Right atrium auricular region (tissue), 2 donors: ENCODE measurements at regions not wholly inside any gene's neighbourhood (a gene's known extent, or its start where the extent isn't known, plus 50 kb on each side); places are given as distances from the start of the nearest gene placed in this dataset.

Source experiments
- DNase-seq: peaks from one replicate; pipeline ENCODE4 v3.0.0-alpha.2; 2019; ENCODE audit warnings: low spot score
- H3K27ac ChIP-seq, 2 donors: fragments of 200-600 bp; sonication (generic); 1 replicate in 1 of 2; 2 replicates in 1 of 2; pipeline ENCODE4 v1.5.1; 2016 to 2019
- H3K27me3 ChIP-seq, 2 donors: fragments of 200-600 bp; sonication (generic); one replicate each; pipeline versions ENCODE4 v1.5.1 to v1.6.0; 2017 to 2019
- H3K36me3 ChIP-seq: fragments of 200-600 bp; sonication (generic); one replicate; pipeline ENCODE4 v1.5.1; 2016
- H3K4me1 ChIP-seq, 2 donors: fragments of 200-600 bp; sonication (generic); one replicate each; pipeline versions ENCODE4 v1.5.1 to v1.6.0; 2017 to 2019
- H3K4me3 ChIP-seq, 2 donors: fragments of 200-600 bp; sonication (generic); 1 replicate in 1 of 2; 2 replicates in 1 of 2; pipeline ENCODE4 v1.5.1; 2017 to 2019; ENCODE audit warnings: mild to moderate bottlenecking in 1 of 2, moderate library complexity in 1 of 2
- H3K9me3 ChIP-seq, 2 donors: fragments of 200-600 bp; sonication (generic); one replicate each; pipeline ENCODE4 v1.5.1; 2019
- CTCF ChIP-seq, 2 donors: fragments of 200-600 bp; sonication (generic); IDR thresholded peaks; one replicate each; pipeline ENCODE4 v1.5.1; 2019; ENCODE audit warnings: antibody characterized with exemption in 2 of 2

DNA sequence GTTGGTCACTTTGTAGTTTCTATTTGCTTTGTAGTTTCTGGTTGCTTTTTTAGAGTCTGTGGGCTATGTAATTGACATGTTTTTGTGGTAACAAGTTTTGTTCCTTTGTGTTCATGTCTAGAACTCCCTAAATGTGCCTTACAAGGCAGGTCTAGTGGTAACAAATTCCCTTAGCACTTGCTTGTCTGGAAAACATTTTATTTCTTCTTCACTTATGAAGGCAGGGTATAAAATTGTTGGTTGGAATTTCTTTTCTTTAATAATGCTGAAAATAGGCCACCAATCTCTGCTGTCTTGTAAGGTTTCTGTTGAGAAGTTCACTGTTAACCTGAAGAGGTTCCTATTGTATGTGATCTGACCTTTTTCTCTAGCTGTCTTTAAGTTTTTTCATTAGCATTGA lies 383.6 kb downstream of the EPHA7 start:
- DNase-seq, result no peak
- Histone ChIP-seq H3K4me1 (no peaks in the 10 kb centered on the region), H3K4me3 (no peak overlapping the region), H3K36me3 (no peaks in the 10 kb centered on the region), H3K27ac (no peak overlapping the region), H3K9me3 (peaks cover 5 to 21% of the 10 kb centered on the region in 2 donors), H3K27me3 (no peaks in the 10 kb centered on the region)
- TF ChIP-seq CTCF (IDR thresholded peaks at IDR 0.05), result no peak

DNA sequence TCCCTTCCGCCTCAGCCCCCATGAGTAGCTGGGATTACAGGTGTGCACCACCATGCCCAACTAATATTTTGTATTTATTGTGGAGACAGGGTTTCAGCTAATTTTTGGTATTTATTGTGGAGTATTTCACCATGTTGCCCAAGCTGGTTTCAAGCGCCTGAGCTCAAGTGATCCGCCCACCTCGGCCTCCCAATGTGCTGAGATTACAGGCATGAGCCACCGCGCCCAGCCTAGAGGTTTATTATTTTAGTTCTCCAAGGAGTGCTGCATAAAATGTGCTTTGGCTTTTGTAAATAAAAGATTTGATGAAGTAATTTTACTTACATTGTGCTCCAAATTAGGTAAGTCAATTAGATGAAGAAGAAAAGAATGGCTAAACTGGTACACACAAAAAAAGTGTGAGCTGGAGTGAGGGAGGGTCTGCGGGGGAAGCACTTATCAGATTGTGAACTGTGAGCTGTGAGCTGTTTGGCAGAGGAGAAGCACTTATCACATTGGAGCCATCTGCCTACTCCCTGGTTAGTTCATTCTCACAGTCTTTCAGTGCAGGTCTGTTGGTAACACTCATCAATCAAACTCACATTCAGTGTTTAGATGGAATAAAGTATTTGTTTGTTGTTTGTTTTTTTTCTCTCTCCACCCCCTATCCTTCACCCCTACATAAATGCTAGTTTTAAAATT lies 398.0 kb downstream of the EPHA7 start:
- Histone ChIP-seq H3K9me3 (no peaks in the 10 kb centered on the region), H3K27me3 (no peaks in the 10 kb centered on the region), H3K4me1 (no peaks in the 10 kb centered on the region), H3K4me3 (no peak overlapping the region), H3K36me3 (no peaks in the 10 kb centered on the region), H3K27ac (no peak overlapping the region)
- no peak for TF ChIP-seq CTCF (IDR thresholded peaks at IDR 0.05)
- DNase-seq, result no peak

- TF ChIP-seq CTCF (IDR thresholded peaks at IDR 0.05), result no peak
- Histone ChIP-seq H3K27me3 (no peaks in the 10 kb centered on the region), H3K9me3 (no peaks in the 10 kb centered on the region), H3K4me1 (no peaks in the 10 kb centered on the region), H3K4me3 (no peak overlapping the region), H3K36me3 (no peaks in the 10 kb centered on the region), H3K27ac (no peak overlapping the region)
- no peak for DNase-seq
Measured at GRCh38 chr6:93017626-93018025, 401.7 kb downstream of the EPHA7 start.

DNA sequence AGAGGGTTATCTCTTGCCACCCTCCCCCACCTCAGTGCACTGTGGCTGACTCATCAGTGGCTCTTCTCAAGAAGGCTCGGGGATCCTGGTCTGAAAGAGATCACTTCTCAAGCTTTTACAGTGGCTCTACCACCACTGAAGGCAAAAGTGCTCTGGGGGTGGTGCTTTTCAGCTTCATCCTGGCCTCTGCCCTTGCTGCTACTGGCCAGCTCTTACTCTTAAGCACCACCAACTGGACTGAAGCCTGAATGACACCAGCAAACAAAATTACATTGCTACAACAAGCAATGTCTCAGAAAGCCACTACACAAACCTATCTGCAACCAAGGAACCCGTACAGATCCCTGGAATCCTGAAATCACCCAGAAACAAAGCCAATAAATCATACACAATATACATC lies 402.1 kb downstream of the EPHA7 start:
- Histone ChIP-seq H3K36me3 (no peaks in the 10 kb centered on the region), H3K4me1 (no peaks in the 10 kb centered on the region), H3K27ac (no peak overlapping the region), H3K9me3 (no peaks in the 10 kb centered on the region), H3K27me3 (no peaks in the 10 kb centered on the region), H3K4me3 (no peak overlapping the region)
- no peak for DNase-seq
- no peak for TF ChIP-seq CTCF (IDR thresholded peaks at IDR 0.05)

GRCh38 chr6:93013054-93013453 lies 406.3 kb downstream of the EPHA7 start:
- H3K4me3 ChIP-seq, result no peak overlapping the region
- H3K36me3 ChIP-seq, result no peaks in the 10 kb centered on the region
- no peak overlapping the region for H3K27ac ChIP-seq
- DNase-seq, result no peak
- no peak for TF ChIP-seq CTCF (IDR thresholded peaks at IDR 0.05)
- no peaks in the 10 kb centered on the region for H3K9me3 ChIP-seq
- no peaks in the 10 kb centered on the region for H3K4me1 ChIP-seq
- H3K27me3 ChIP-seq, result no peaks in the 10 kb centered on the region

DNA sequence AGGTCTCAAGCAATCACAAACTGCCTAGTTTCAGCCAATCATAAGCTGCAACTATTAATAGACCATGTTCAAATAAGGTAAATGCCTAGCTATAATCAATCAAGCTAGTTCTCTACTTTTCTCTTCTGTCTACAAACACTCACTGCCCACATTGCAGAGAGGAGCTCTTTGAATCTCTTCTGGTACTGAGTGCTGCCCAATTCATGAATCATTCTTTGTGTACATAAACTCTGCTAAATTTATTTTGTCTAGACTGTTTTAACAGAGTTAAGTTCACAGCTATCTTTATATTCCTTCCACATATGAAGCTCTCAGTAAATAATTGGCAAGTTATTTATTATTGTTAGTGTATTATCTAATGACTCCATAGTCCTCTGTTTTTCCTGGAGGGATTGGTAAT lies 411.0 kb downstream of the EPHA7 start:
- H3K27ac ChIP-seq, result no peak overlapping the region
- no peaks in the 10 kb centered on the region for H3K27me3 ChIP-seq
- no peaks in the 10 kb centered on the region for H3K9me3 ChIP-seq
- DNase-seq, result no peak
- no peaks in the 10 kb centered on the region for H3K4me1 ChIP-seq
- TF ChIP-seq CTCF (IDR thresholded peaks at IDR 0.05), result no peak
- no peaks in the 10 kb centered on the region for H3K36me3 ChIP-seq
- no peak overlapping the region for H3K4me3 ChIP-seq
